Vagina (tissue), 2 donors: ENCODE measurements at regions not wholly inside any gene's neighbourhood (a gene's known extent, or its start where the extent isn't known, plus 50 kb on each side); places are given as distances from the start of the nearest gene placed in this dataset.

ENCODE experiments used
- CTCF ChIP-seq, 3 experiments: fragments of 450-650 bp in 2 of 3; fragments of 200-600 bp in 1 of 3; sonication (generic) in 1 of 3; IDR thresholded peaks; one replicate each; pipeline ENCODE4 v1.5.1; 2017 to 2019; ENCODE audit warnings: antibody characterized with exemption in 3 of 3, mild to moderate bottlenecking in 2 of 3, moderate library complexity in 2 of 3
- POLR2A ChIP-seq, 2 donors: fragments of 450-650 bp; IDR thresholded peaks; one replicate each; pipeline ENCODE4 v1.6.1; 2017; ENCODE audit warnings: antibody characterized with exemption in 2 of 2, mild to moderate bottlenecking in 2 of 2, moderate library complexity in 2 of 2
- POLR2AphosphoS5 ChIP-seq, 2 donors: sonication (generic); formaldehyde crosslinking; IDR thresholded peaks; one replicate each; pipeline ENCODE4 v1.9.0; 2017; ENCODE audit warnings: antibody characterized with exemption in 2 of 2, mild to moderate bottlenecking in 2 of 2, low read depth in 1 of 2; ENCODE audit not compliant: insufficient read depth in 1 of 2

GRCh38 chr6:11912420-11912819, 99.7 kb upstream of the HIVEP1 start:
- no peak for TF ChIP-seq CTCF (IDR thresholded peaks at IDR 0.05)
- no peak for TF ChIP-seq POLR2AphosphoS5 (IDR thresholded peaks at IDR 0.05; ENCODE audit: insufficient read depth in 1 of 2, low read depth in 1 of 2)
- TF ChIP-seq POLR2A (IDR thresholded peaks at IDR 0.05) = no peak
